ENCODE measurements at regions not wholly inside any gene's neighbourhood (a gene's known extent, or its start where the extent isn't known, plus 50 kb on each side); places are given as distances from the start of the nearest gene placed in this dataset.

GRCh38 chr2:129737660-129738527 lies 241.6 kb upstream of the RAB6C start:
- Histone ChIP-seq H3K9ac (ENCODE audit: low read depth in 1 of 2, low read length in 2 of 2) (no peak overlapping the region), H3K27me3 (ENCODE audit: control insufficient read depth in 4 of 4, insufficient read depth in 4 of 4, low read length in 3 of 4) (no peaks in the 10 kb centered on the region), H3K9me3 (ENCODE audit: control insufficient read depth in 4 of 4, low read length in 3 of 4) (no peaks in the 10 kb centered on the region), H3K36me3 (ENCODE audit: control insufficient read depth in 4 of 4, insufficient read depth in 3 of 4, low read depth in 1 of 4, low read length in 3 of 4) (no peaks in the 10 kb centered on the region), H3K4me1 (ENCODE audit: control insufficient read depth in 4 of 4, insufficient read depth in 4 of 4, low read length in 3 of 4) (no peaks in the 10 kb centered on the region), H3K4me3 (ENCODE audit: low read depth in 1 of 3, low read length in 3 of 3) (no peak overlapping the region), H3K27ac (ENCODE audit: low read depth in 1 of 2, low read length in 2 of 2) (no peak overlapping the region)
- 81% methylated on average over 15 of the region's 15 CpGs for WGBS
- DNase-seq (ENCODE audit: low spot score): no peak
- TF ChIP-seq REST (IDR thresholded peaks at IDR 0.05): no peak
- TF ChIP-seq JUND (IDR thresholded peaks at IDR 0.05): no peak
- no peak for TF ChIP-seq RXRA (IDR thresholded peaks at IDR 0.05)
- TF ChIP-seq CTCF (IDR thresholded peaks at IDR 0.05; ENCODE audit: low read depth, low read length, missing input control): no peak
- no peak for TF ChIP-seq HNF4A (conservative IDR thresholded peaks at IDR 0.05)
- TF ChIP-seq EGR1 (IDR thresholded peaks at IDR 0.05; ENCODE audit: low read depth in 2 of 2): no peak
- no peak for TF ChIP-seq FOXA2 (IDR thresholded peaks at IDR 0.05)
- no peak for TF ChIP-seq SP1 (IDR thresholded peaks at IDR 0.05)
- no peak for TF ChIP-seq HNF4G (IDR thresholded peaks at IDR 0.05)
- no peak for TF ChIP-seq MAX (IDR thresholded peaks at IDR 0.05)
- TF ChIP-seq ATF3 (IDR thresholded peaks at IDR 0.05): no peak

GRCh38 chr2:129738799-129739198 lies 240.7 kb upstream of the RAB6C start:
- TF ChIP-seq TAF1 (conservative IDR thresholded peaks at IDR 0.05): no peak
- TF ChIP-seq ZBTB33 (IDR thresholded peaks at IDR 0.05): no peak
- no peak for TF ChIP-seq JUND (IDR thresholded peaks at IDR 0.05)
- no peak for TF ChIP-seq FOXA2 (IDR thresholded peaks at IDR 0.05)
- TF ChIP-seq FOXA1 (IDR thresholded peaks at IDR 0.05): no peak
- TF ChIP-seq EGR1 (IDR thresholded peaks at IDR 0.05; ENCODE audit: low read depth in 2 of 2): no peak
- Histone ChIP-seq H3K9me3 (ENCODE audit: control insufficient read depth in 4 of 4, low read length in 3 of 4) (no peaks in the 10 kb centered on the region), H3K27ac (ENCODE audit: low read depth in 1 of 2, low read length in 2 of 2) (no peak overlapping the region), H3K4me1 (ENCODE audit: control insufficient read depth in 4 of 4, insufficient read depth in 4 of 4, low read length in 3 of 4) (no peaks in the 10 kb centered on the region), H3K9ac (ENCODE audit: low read depth in 1 of 2, low read length in 2 of 2) (no peak overlapping the region), H3K36me3 (ENCODE audit: control insufficient read depth in 4 of 4, insufficient read depth in 3 of 4, low read depth in 1 of 4, low read length in 3 of 4) (no peaks in the 10 kb centered on the region), H3K4me3 (ENCODE audit: low read depth in 1 of 3, low read length in 3 of 3) (no peak overlapping the region), H3K27me3 (ENCODE audit: control insufficient read depth in 4 of 4, insufficient read depth in 4 of 4, low read length in 3 of 4) (no peaks in the 10 kb centered on the region)
- 89% methylated on average over 16 of the region's 16 CpGs for WGBS
- no peak for DNase-seq (ENCODE audit: low spot score)

Measured in liver (tissue), 8 donors.